Kidney (tissue), 13 donors: ENCODE measurements at regions not wholly inside any gene's neighbourhood (a gene's known extent, or its start where the extent isn't known, plus 50 kb on each side); places are given as distances from the start of the nearest gene placed in this dataset.

Source experiments
- DNase-seq, 5 donors: peaks; one replicate each; pipeline ENCODE4 v3.0.0-alpha.2; 2013 to 2020
- FAIRE-seq: peaks from 2 replicates; lab custom pipeline; 2012; peaks lifted over from hg19 to GRCh38; lab: Jason Lieb, UNC
- H3K27ac ChIP-seq, 2 donors: one replicate each; pipeline ENCODE4 v1.7.0; 2013; ENCODE audit warnings: low read depth in 2 of 2, low read length in 2 of 2, inconsistent platforms in 1 of 2
- H3K27me3 ChIP-seq: one replicate; pipeline ENCODE4 v1.7.1; 2013; ENCODE audit warnings: low read length, inconsistent platforms; ENCODE audit not compliant: control insufficient read depth, insufficient read depth
- H3K36me3 ChIP-seq, 3 donors: one replicate each; pipeline versions ENCODE4 v1.7.0 to v1.7.1; 2013; ENCODE audit warnings: low read length in 3 of 3, control low read depth in 1 of 3, inconsistent platforms in 1 of 3; ENCODE audit not compliant: insufficient read depth in 3 of 3, control insufficient read depth in 2 of 3
- H3K4me1 ChIP-seq, 3 donors: one replicate each; pipeline versions ENCODE4 v1.7.0 to v1.7.1; 2013; ENCODE audit warnings: low read length in 3 of 3, inconsistent platforms in 1 of 3, low read depth in 1 of 3; ENCODE audit not compliant: control insufficient read depth in 2 of 3, insufficient read depth in 2 of 3
- H3K4me3 ChIP-seq, 3 donors: one replicate each; pipeline versions ENCODE4 v1.7.0 to v1.8.1; 2013; ENCODE audit warnings: low read length in 3 of 3, control low read depth in 1 of 3, inconsistent platforms in 1 of 3
- H3K9ac ChIP-seq, 3 donors: one replicate each; pipeline versions ENCODE4 v1.7.0 to v1.7.1; 2013; ENCODE audit warnings: low read length in 3 of 3, control low read depth in 1 of 3, inconsistent platforms in 1 of 3
- H3K9me3 ChIP-seq, 3 donors: one replicate each; pipeline versions ENCODE4 v1.7.0 to v1.7.1; 2013; ENCODE audit warnings: low read length in 3 of 3, control low read depth in 1 of 3, inconsistent platforms in 1 of 3; ENCODE audit not compliant: control insufficient read depth in 2 of 3, insufficient read depth in 1 of 3
- intact Hi-C: fragments of 100-400 bp; cut with DNase I; formaldehyde crosslinking; loops from one replicate; pipeline ENCODE4 v1.11.1; 2022
- TF ChIP-seq, protein P1 (sequence below): IDR thresholded peaks from 3 replicates; pipeline ENCODE4 v1.5.1; 2012; ENCODE audit warnings: mild to moderate bottlenecking, moderate library complexity, borderline replicate concordance; ENCODE audit not compliant: insufficient read depth; ENCODE audit errors: extremely low read depth
- donor health status: control.
- donor health status: control.
- donor health status: control.
- donor health status: control.
- donor health status: control.
- donor health status: DM: yes; HTN: yes; CAD: no.
- donor health status: Normal renal cell carcinoma (clear cell type).

DNA sequence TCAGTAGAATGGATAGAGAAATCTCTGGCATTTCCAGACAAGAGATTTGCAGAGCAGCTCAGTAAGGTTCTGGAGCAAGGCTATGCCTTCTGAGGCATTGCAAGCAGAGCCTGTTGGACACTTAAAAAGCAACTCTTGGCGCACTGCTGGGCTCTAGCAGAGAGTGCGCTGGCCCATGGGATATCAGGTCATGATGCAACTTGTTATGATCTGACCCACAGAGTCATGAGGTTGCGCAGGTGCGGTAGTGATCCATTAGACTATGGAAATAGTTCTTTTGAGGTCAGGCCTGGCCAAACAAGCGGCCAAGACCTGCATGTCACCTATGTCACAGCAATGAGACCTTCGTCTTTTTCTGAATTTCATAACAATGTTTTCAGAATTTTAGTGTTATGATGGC is 168.6 kb downstream of the TMTC3 start:
- H3K27me3 ChIP-seq, result no peaks in the 10 kb centered on the region
- H3K4me3 ChIP-seq, result no peak overlapping the region
- no peaks in the 10 kb centered on the region for H3K9me3 ChIP-seq
- DNase-seq (no peak), FAIRE-seq (no peak)
- TF ChIP-seq, protein P1, sequence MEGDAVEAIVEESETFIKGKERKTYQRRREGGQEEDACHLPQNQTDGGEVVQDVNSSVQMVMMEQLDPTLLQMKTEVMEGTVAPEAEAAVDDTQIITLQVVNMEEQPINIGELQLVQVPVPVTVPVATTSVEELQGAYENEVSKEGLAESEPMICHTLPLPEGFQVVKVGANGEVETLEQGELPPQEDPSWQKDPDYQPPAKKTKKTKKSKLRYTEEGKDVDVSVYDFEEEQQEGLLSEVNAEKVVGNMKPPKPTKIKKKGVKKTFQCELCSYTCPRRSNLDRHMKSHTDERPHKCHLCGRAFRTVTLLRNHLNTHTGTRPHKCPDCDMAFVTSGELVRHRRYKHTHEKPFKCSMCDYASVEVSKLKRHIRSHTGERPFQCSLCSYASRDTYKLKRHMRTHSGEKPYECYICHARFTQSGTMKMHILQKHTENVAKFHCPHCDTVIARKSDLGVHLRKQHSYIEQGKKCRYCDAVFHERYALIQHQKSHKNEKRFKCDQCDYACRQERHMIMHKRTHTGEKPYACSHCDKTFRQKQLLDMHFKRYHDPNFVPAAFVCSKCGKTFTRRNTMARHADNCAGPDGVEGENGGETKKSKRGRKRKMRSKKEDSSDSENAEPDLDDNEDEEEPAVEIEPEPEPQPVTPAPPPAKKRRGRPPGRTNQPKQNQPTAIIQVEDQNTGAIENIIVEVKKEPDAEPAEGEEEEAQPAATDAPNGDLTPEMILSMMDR, result no peak
- H3K27ac ChIP-seq, result no peak overlapping the region
- H3K9ac ChIP-seq, result no peak overlapping the region
- no peaks in the 10 kb centered on the region for H3K36me3 ChIP-seq
- H3K4me1 ChIP-seq, result peaks cover 0 to 5% (median 0%) of the 10 kb centered on the region in 3 donors
- intact Hi-C loops, result no loop called here

GRCh38 chr12:88313554-88313953 is 171.4 kb downstream of the TMTC3 start:
- H3K36me3 ChIP-seq, result no peaks in the 10 kb centered on the region
- H3K4me1 ChIP-seq, result peaks cover 0 to under 1% (median 0%) of the 10 kb centered on the region in 3 donors
- H3K4me3 ChIP-seq, result no peak overlapping the region
- FAIRE-seq (no peak), DNase-seq (no peak)
- H3K9ac ChIP-seq, result no peak overlapping the region
- intact Hi-C loops, result no loop called here
- no peaks in the 10 kb centered on the region for H3K9me3 ChIP-seq
- no peak overlapping the region for H3K27ac ChIP-seq
- TF ChIP-seq, protein P1, result no peak
- no peaks in the 10 kb centered on the region for H3K27me3 ChIP-seq

GRCh38 chr12:88314706-88315105 is 172.6 kb downstream of the TMTC3 start:
- TF ChIP-seq, protein P1, result no peak
- H3K4me3 ChIP-seq, result no peak overlapping the region

DNA sequence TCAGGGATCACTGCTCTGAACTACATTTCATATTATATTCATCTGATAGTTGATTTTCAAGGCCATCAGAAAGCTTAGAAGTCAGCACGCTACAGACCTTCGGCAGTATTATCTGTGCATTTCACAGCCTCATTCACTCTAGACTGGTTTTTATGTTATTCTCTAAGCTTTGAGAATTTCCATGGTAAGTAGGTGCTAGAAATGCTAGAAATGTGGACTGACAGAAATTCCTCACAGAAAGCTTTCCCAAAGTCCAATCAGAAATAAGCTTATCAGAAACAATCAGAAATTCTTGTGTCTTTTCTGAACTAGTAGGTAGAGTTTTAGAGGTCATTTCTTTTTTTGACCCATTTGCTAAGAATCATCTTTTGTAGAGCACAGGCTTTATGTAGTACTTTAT is 176.6 kb downstream of the TMTC3 start:
- Histone ChIP-seq H3K4me1 (peaks cover 0 to 2% (median 0%) of the 10 kb centered on the region in 3 donors), H3K36me3 (no peaks in the 10 kb centered on the region), H3K27ac (no peak overlapping the region), H3K4me3 (no peak overlapping the region), H3K9ac (no peak overlapping the region), H3K9me3 (no peaks in the 10 kb centered on the region), H3K27me3 (no peaks in the 10 kb centered on the region)
- DNase-seq (peak in 1 of 5 donors; percentile 11), FAIRE-seq (no peak)
- intact Hi-C loops, result no loop called here
- TF ChIP-seq, protein P1, result no peak

More at GRCh38 chr12:88314706-88315105, 172.6 kb downstream of the TMTC3 start:
- no peaks in the 10 kb centered on the region for H3K36me3 ChIP-seq
- no peak overlapping the region for H3K9ac ChIP-seq
- H3K9me3 ChIP-seq, result no peaks in the 10 kb centered on the region
- intact Hi-C loops, result no loop called here
- H3K27ac ChIP-seq, result no peak overlapping the region
- H3K27me3 ChIP-seq, result no peaks in the 10 kb centered on the region
- H3K4me1 ChIP-seq, result peaks cover 0 to 2% (median 0%) of the 10 kb centered on the region in 3 donors
- DNase-seq (no peak), FAIRE-seq (no peak)
